OCI-LY7 (cell line): ENCODE measurements at regions not wholly inside any gene's neighbourhood (a gene's known extent, or its start where the extent isn't known, plus 50 kb on each side); places are given as distances from the start of the nearest gene placed in this dataset.

Source experiments
- CTCF ChIP-seq: fragments of 200-600 bp; sonication (generic); conservative IDR thresholded peaks from 2 replicates; pipeline ENCODE4 v1.5.1; 2014; ENCODE audit warnings: mild to moderate bottlenecking, antibody characterized with exemption, low read length, moderate library complexity, mixed read lengths
- EZH2phosphoT487 ChIP-seq: fragments of 200-600 bp; sonication (generic); IDR thresholded peaks from 2 replicates; pipeline ENCODE4 v1.6.1; 2018; ENCODE audit warnings: low read depth, borderline replicate concordance, mild to moderate bottlenecking, mixed run types, antibody characterized with exemption, low read length, moderate library complexity, mixed read lengths

DNA sequence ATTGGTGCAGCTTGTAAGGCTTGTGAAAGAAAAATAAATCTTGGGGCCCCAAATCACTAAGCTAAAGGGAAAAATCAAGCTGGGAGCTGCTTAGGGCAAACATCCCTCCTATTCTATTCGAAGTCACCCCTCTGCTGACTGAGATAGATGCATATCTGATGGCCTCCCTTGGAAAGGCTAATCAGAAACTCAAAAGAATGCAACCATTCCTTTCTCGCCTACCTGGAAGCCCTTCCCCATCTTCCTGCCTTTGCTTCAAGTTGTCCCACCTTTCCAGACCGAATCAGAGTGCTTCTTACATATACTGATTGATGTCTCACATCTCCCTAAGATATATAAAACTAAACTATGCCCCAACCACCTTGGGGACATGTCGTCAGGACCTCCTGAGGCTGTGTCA lies 240.3 kb downstream of the SKIDA1 start:
- no peak for TF ChIP-seq CTCF
- TF ChIP-seq EZH2phosphoT487: no peak
